GM23338 (cell line): ENCODE measurements at regions not wholly inside any gene's neighbourhood (a gene's known extent, or its start where the extent isn't known, plus 50 kb on each side); places are given as distances from the start of the nearest gene placed in this dataset.
A peak's percentile ranks its signal among the peaks of the same experiment; 100 is the strongest.

Experiments
- ATAC-seq: fragments of 200-7000 bp; cut with Tn5 transposase; 3 replicates; pipeline ENCODE4 v1.9.1; 2020
- DNase-seq: peaks from one replicate; pipeline ENCODE4 v3.0.0-alpha.2; 2015; ENCODE audit warnings: low spot score
- H2AFZ ChIP-seq: fragments of 200-600 bp; sonication (generic); 2 replicates; pipeline ENCODE4 v1.8.0; 2016; ENCODE audit warnings: antibody characterized with exemption, mild to moderate bottlenecking, moderate library complexity
- H3F3A ChIP-seq: fragments of 200-600 bp; sonication (generic); replicated peaks from 2 replicates; pipeline ENCODE4 v1.8.0; 2017; ENCODE audit warnings: antibody characterized with exemption, mixed run types, low read depth
- H3K27ac ChIP-seq: fragments of 200-600 bp; sonication (generic); 2 replicates; pipeline ENCODE4 v1.6.1; 2016; ENCODE audit warnings: low read depth
- H3K27me3 ChIP-seq: fragments of 200-600 bp; sonication (generic); 2 replicates; pipeline ENCODE4 v1.8.0; 2016; ENCODE audit warnings: mild to moderate bottlenecking, mixed run types, moderate library complexity; ENCODE audit not compliant: insufficient read depth
- H3K36me3 ChIP-seq: fragments of 200-600 bp; sonication (generic); 2 replicates; pipeline ENCODE4 v1.8.0; 2016; ENCODE audit warnings: mild to moderate bottlenecking; ENCODE audit not compliant: insufficient read depth
- H3K4me1 ChIP-seq: fragments of 200-600 bp; sonication (generic); 2 replicates; pipeline ENCODE4 v1.8.0; 2016; ENCODE audit warnings: mild to moderate bottlenecking, moderate library complexity; ENCODE audit not compliant: insufficient read depth
- H3K4me2 ChIP-seq: fragments of 200-600 bp; sonication (generic); 2 replicates; pipeline ENCODE4 v1.7.1; 2017; ENCODE audit warnings: mixed run types
- H3K4me3 ChIP-seq: fragments of 200-600 bp; sonication (generic); 2 replicates; pipeline ENCODE4 v1.6.1; 2016; ENCODE audit warnings: mixed run types
- H3K79me2 ChIP-seq: fragments of 200-600 bp; sonication (generic); replicated peaks from 2 replicates; pipeline ENCODE4 v1.8.0; 2017; ENCODE audit warnings: mild to moderate bottlenecking; ENCODE audit not compliant: insufficient read depth
- H3K9me2 ChIP-seq: fragments of 200-600 bp; sonication (generic); 2 replicates; pipeline ENCODE4 v1.8.0; 2017; ENCODE audit not compliant: insufficient read depth
- H4K20me1 ChIP-seq: fragments of 200-600 bp; sonication (generic); replicated peaks from 2 replicates; pipeline ENCODE4 v1.8.0; 2017; ENCODE audit warnings: mild to moderate bottlenecking; ENCODE audit not compliant: insufficient read depth
- H3K27ac Mint-ChIP-seq: 2 replicates; pipeline ENCODE4 v1.8.0; 2020; ENCODE audit warnings: inconsistent platforms, mild to moderate bottlenecking, moderate library complexity, mixed read lengths
- H3K27me3 Mint-ChIP-seq: 3 replicates; pipeline ENCODE4 v1.8.0; 2022; ENCODE audit warnings: low read depth, mild to moderate bottlenecking, moderate library complexity, mixed read lengths, inconsistent platforms; ENCODE audit not compliant: insufficient read depth, poor library complexity
- H3K36me3 Mint-ChIP-seq: 3 replicates; pipeline ENCODE4 v1.8.0; 2021; ENCODE audit warnings: low read depth, mild to moderate bottlenecking, inconsistent platforms, moderate library complexity, mixed read lengths
- H3K4me1 Mint-ChIP-seq: 3 replicates; pipeline ENCODE4 v1.8.0; 2020; ENCODE audit warnings: mild to moderate bottlenecking, inconsistent platforms, mixed read lengths
- H3K4me3 Mint-ChIP-seq: 3 replicates; pipeline ENCODE4 v1.8.0; 2021; ENCODE audit warnings: moderate library complexity, mild to moderate bottlenecking, inconsistent platforms, mixed read lengths
- H3K9me3 Mint-ChIP-seq: 3 replicates; pipeline ENCODE4 v1.8.0; 2020; ENCODE audit warnings: moderate library complexity, mild to moderate bottlenecking, inconsistent platforms, mixed read lengths
- CREB1 ChIP-seq: fragments of 250-450 bp; sonication (Bioruptor Pico); IDR thresholded peaks from 2 replicates; pipeline ENCODE4 v1.5.0; 2020; ENCODE audit warnings: low read depth, mild to moderate bottlenecking, moderate library complexity
- JUNB ChIP-seq: IDR thresholded peaks from one replicate; pipeline ENCODE4 v1.6.1; 2016; ENCODE audit warnings: antibody characterized with exemption; ENCODE audit not compliant: unreplicated experiment
- NANOG ChIP-seq: IDR thresholded peaks from 2 replicates; pipeline ENCODE4 v1.6.1; 2016; ENCODE audit warnings: antibody characterized with exemption, borderline replicate concordance
- STAT1 ChIP-seq: IDR thresholded peaks from one replicate; pipeline ENCODE4 v1.6.1; 2016; ENCODE audit warnings: antibody characterized with exemption; ENCODE audit not compliant: unreplicated experiment
- ZNF331 ChIP-seq: fragments of 250-450 bp; sonication (Bioruptor Pico); IDR thresholded peaks from 2 replicates; pipeline ENCODE4 v1.5.0; 2020; ENCODE audit warnings: low read depth, mild to moderate bottlenecking, moderate library complexity
- TF ChIP-seq, protein P1 (sequence below): IDR thresholded peaks from 2 replicates; pipeline ENCODE4 v1.6.1; 2016; ENCODE audit warnings: antibody characterized with exemption
- TF ChIP-seq, protein P2 (sequence below), 2 experiments: fragments of 200-600 bp in 1 of 2; sonication (generic) in 1 of 2; conservative IDR thresholded peaks; 2 replicates each; pipeline versions ENCODE4 v1.5.1 to v1.6.1; 2016 to 2017; ENCODE audit warnings: antibody characterized with exemption in 2 of 2, low read depth in 2 of 2, mild to moderate bottlenecking in 2 of 2, moderate library complexity in 1 of 2
- TF ChIP-seq, protein P3 (sequence below): IDR thresholded peaks from one replicate; pipeline ENCODE4 v1.6.1; 2018; ENCODE audit warnings: antibody characterized with exemption; ENCODE audit not compliant: unreplicated experiment

DNA sequence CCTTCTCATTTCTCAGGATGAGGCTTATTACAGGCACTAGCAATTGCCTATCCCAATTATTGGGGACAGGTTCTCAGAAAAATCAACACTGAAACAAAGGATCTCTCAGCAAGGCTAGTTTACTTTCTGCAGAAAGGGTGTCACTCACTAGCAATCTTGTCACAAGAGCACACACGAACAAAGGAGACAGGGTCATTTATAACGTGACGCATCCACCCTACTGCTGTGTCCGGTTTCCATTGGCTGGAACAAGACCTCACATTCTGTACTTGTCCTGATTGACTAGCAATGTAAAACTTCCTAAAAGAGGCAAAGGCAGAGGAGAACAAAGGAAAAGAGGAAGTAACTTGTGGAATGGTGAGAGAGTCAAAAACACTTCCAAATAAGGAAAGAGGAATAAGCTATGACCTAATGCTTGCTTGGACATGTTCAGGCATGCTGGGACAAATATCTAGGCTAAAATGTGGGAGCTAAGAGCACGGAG lies 160.2 kb upstream of the STXBP5 start:
- Histone ChIP-seq H3K4me3 (no peak overlapping the region), H3K36me3 (no peaks in the 10 kb centered on the region), H3K27me3 (no peaks in the 10 kb centered on the region), H4K20me1 (no peaks in the 10 kb centered on the region), H3K27ac (no peak overlapping the region), H3K79me2 (no peaks in the 10 kb centered on the region), H3K9me2 (peaks cover 23% of the 10 kb centered on the region; the same call in 1 of the 2 replicates), H3K4me2 (no peak overlapping the region), H3F3A (no peaks in the 10 kb centered on the region), H3K4me1 (no peaks in the 10 kb centered on the region), H2AFZ (no peak overlapping the region)
- TF ChIP-seq, protein P1, sequence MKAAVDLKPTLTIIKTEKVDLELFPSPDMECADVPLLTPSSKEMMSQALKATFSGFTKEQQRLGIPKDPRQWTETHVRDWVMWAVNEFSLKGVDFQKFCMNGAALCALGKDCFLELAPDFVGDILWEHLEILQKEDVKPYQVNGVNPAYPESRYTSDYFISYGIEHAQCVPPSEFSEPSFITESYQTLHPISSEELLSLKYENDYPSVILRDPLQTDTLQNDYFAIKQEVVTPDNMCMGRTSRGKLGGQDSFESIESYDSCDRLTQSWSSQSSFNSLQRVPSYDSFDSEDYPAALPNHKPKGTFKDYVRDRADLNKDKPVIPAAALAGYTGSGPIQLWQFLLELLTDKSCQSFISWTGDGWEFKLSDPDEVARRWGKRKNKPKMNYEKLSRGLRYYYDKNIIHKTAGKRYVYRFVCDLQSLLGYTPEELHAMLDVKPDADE: no peak
- TF ChIP-seq, protein P2, sequence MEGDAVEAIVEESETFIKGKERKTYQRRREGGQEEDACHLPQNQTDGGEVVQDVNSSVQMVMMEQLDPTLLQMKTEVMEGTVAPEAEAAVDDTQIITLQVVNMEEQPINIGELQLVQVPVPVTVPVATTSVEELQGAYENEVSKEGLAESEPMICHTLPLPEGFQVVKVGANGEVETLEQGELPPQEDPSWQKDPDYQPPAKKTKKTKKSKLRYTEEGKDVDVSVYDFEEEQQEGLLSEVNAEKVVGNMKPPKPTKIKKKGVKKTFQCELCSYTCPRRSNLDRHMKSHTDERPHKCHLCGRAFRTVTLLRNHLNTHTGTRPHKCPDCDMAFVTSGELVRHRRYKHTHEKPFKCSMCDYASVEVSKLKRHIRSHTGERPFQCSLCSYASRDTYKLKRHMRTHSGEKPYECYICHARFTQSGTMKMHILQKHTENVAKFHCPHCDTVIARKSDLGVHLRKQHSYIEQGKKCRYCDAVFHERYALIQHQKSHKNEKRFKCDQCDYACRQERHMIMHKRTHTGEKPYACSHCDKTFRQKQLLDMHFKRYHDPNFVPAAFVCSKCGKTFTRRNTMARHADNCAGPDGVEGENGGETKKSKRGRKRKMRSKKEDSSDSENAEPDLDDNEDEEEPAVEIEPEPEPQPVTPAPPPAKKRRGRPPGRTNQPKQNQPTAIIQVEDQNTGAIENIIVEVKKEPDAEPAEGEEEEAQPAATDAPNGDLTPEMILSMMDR (conservative IDR thresholded peaks at IDR 0.05; ENCODE audit: low read depth in 2 of 2): no peak
- TF ChIP-seq CREB1 (CRISPR knock-in tag) (no peak), NANOG (no peak)
- TF ChIP-seq, protein P3, sequence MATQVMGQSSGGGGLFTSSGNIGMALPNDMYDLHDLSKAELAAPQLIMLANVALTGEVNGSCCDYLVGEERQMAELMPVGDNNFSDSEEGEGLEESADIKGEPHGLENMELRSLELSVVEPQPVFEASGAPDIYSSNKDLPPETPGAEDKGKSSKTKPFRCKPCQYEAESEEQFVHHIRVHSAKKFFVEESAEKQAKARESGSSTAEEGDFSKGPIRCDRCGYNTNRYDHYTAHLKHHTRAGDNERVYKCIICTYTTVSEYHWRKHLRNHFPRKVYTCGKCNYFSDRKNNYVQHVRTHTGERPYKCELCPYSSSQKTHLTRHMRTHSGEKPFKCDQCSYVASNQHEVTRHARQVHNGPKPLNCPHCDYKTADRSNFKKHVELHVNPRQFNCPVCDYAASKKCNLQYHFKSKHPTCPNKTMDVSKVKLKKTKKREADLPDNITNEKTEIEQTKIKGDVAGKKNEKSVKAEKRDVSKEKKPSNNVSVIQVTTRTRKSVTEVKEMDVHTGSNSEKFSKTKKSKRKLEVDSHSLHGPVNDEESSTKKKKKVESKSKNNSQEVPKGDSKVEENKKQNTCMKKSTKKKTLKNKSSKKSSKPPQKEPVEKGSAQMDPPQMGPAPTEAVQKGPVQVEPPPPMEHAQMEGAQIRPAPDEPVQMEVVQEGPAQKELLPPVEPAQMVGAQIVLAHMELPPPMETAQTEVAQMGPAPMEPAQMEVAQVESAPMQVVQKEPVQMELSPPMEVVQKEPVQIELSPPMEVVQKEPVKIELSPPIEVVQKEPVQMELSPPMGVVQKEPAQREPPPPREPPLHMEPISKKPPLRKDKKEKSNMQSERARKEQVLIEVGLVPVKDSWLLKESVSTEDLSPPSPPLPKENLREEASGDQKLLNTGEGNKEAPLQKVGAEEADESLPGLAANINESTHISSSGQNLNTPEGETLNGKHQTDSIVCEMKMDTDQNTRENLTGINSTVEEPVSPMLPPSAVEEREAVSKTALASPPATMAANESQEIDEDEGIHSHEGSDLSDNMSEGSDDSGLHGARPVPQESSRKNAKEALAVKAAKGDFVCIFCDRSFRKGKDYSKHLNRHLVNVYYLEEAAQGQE: no peak
- Mint-ChIP-seq H3K27ac (peak overlapping the region; percentile 8; the same call in 1 of the 2 replicates), H3K4me1 (no peaks in the 10 kb centered on the region), H3K27me3 (peaks cover 1% of the 10 kb centered on the region), H3K4me3 (no peak overlapping the region), H3K9me3 (peaks cover 26% of the 10 kb centered on the region), H3K36me3 (peaks cover 16% of the 10 kb centered on the region)
- ATAC-seq (no peak), DNase-seq (no peak)

DNA sequence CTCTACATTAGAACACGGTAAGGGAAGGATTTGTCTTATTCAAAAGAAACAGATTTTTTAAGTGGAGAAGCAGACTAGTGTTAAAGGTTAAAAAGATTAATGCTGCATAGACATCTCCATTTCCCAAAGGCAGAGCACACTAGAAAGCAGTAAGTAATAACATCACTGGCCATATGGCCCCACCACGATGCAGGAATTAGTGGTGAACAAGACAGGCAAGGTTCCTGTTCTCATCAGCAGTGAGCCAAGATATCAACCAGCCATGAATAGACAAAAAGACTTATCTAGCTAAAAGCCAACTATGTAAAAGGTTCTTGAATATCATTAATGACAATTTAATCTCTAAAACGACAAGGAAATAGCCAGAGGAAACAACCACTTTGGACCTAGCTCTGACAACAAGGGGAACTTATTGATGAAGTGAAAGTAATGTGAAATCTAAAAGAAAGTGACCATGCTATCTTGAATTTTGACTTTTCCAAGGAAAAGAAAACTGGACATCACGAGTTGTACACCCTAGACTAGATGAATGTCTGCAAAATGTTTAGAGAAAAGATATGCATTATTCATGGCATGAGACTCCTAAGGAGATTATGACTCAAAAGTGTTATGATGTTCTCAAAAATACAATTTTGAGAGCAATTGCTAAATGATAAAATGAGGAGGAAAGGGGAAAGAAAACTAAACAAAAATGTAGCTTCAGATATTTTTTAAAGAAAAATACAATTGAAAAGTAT lies 157.9 kb upstream of the STXBP5 start:
- no peaks in the 10 kb centered on the region for H3K4me1 ChIP-seq
- Mint-ChIP-seq H3K27me3 (peaks cover 1% of the 10 kb centered on the region), H3K36me3 (peaks cover 16% of the 10 kb centered on the region), H3K9me3 (peaks cover 26% of the 10 kb centered on the region), H3K27ac (no peak overlapping the region), H3K4me3 (no peak overlapping the region), H3K4me1 (no peaks in the 10 kb centered on the region)
- no peak overlapping the region for H2AFZ ChIP-seq
- H3K4me2 ChIP-seq: no peak overlapping the region
- no peak overlapping the region for H3K27ac ChIP-seq
- no peaks in the 10 kb centered on the region for H4K20me1 ChIP-seq
- H3K27me3 ChIP-seq: no peaks in the 10 kb centered on the region
- H3K4me3 ChIP-seq: no peak overlapping the region
- DNase-seq (no peak), ATAC-seq (no peak)
- no peaks in the 10 kb centered on the region for H3F3A ChIP-seq
- H3K9me2 ChIP-seq: peaks cover 23% of the 10 kb centered on the region; the same call in 1 of the 2 replicates
- TF ChIP-seq ZNF331 (CRISPR knock-in tag) (no peak), STAT1 (no peak), JUNB (no peak), NANOG (no peak)
- TF ChIP-seq, protein P2 (conservative IDR thresholded peaks at IDR 0.05; ENCODE audit: low read depth in 2 of 2): no peak
- no peaks in the 10 kb centered on the region for H3K79me2 ChIP-seq
- H3K36me3 ChIP-seq: no peaks in the 10 kb centered on the region
